SK-N-SH (cell line): ENCODE measurements at regions not wholly inside any gene's neighbourhood (a gene's known extent, or its start where the extent isn't known, plus 50 kb on each side); places are given as distances from the start of the nearest gene placed in this dataset.

Experiments
- CTCF ChIA-PET: fragments of 300-600, 350-600 bp; formaldehyde crosslinking; extraction: SDS; loops from one replicate; lab custom pipeline; 2021; lab: Yijun Ruan, JAX
- POLR2A ChIA-PET: fragments of 350-600 bp; sonication (Branson Sonifier 250); formaldehyde crosslinking; extraction: SDS; loops from one replicate; lab custom pipeline; 2020; ENCODE audit warnings: antibody characterized with exemption, inconsistent platforms; lab: Yijun Ruan, JAX
- DNase-seq: peaks from one replicate; pipeline ENCODE4 v3.0.0; 2012
- H2AFZ ChIP-seq: fragments of 200-600 bp; sonication (generic); 2 replicates; pipeline ENCODE4 v1.8.1; 2016; ENCODE audit warnings: antibody characterized with exemption, mild to moderate bottlenecking, low read depth
- H3F3A ChIP-seq: fragments of 200-600 bp; sonication (generic); replicated peaks from 2 replicates; pipeline ENCODE3; 2016; ENCODE audit warnings: antibody characterized with exemption, mild to moderate bottlenecking; ENCODE audit not compliant: insufficient read depth
- H3K27ac ChIP-seq, 2 experiments: fragments of 200-500 bp in 1 of 2; fragments of 200-600 bp in 1 of 2; sonication (Bioruptor generic) in 1 of 2; sonication (generic), shearing (Covaris generic) in 1 of 2; 2 replicates each; pipeline versions ENCODE4 v1.5.1 to v1.6.1; 2014 to 2016; ENCODE audit warnings: low read depth in 2 of 2, inconsistent platforms in 1 of 2, low read length in 1 of 2, mild to moderate bottlenecking in 1 of 2, mixed read lengths in 1 of 2
- H3K27me3 ChIP-seq: fragments of 200-600 bp; sonication (generic), shearing (Covaris generic); 2 replicates; pipeline ENCODE4 v1.6.1; 2016; ENCODE audit warnings: mixed run types; ENCODE audit not compliant: insufficient read depth
- H3K36me3 ChIP-seq, 2 experiments: fragments of 200-500 bp in 1 of 2; fragments of 200-600 bp in 1 of 2; sonication (Bioruptor generic) in 1 of 2; sonication (generic) in 1 of 2; replicated peaks in 1 of 2; 2 replicates each; pipeline versions ENCODE3 to v1.5.1; 2014 to 2016; ENCODE audit warnings: low read length in 1 of 2, mild to moderate bottlenecking in 1 of 2; ENCODE audit not compliant: insufficient read depth in 2 of 2, control insufficient read depth in 1 of 2
- H3K4me1 ChIP-seq, 2 experiments: fragments of 200-500 bp in 1 of 2; fragments of 200-600 bp in 1 of 2; sonication (Bioruptor generic) in 1 of 2; sonication (generic), shearing (Covaris generic) in 1 of 2; 2 replicates each; pipeline versions ENCODE4 v1.5.1 to v1.6.1; 2014 to 2016; ENCODE audit warnings: low read depth in 1 of 2, low read length in 1 of 2, mixed run types in 1 of 2; ENCODE audit not compliant: insufficient read depth in 2 of 2, control insufficient read depth in 1 of 2
- H3K4me2 ChIP-seq: fragments of 200-600 bp; sonication (generic), shearing (Covaris generic); 2 replicates; pipeline ENCODE4 v1.6.1; 2017; ENCODE audit warnings: mixed run types
- H3K4me3 ChIP-seq, 2 experiments: fragments of 200-500 bp in 1 of 2; fragments of 200-600 bp in 1 of 2; sonication (Bioruptor generic) in 1 of 2; sonication (generic), shearing (Covaris generic) in 1 of 2; 2 replicates each; pipeline versions ENCODE4 v1.5.1 to v1.8.1; 2014 to 2016; ENCODE audit warnings: low read depth in 2 of 2, inconsistent platforms in 1 of 2, low read length in 1 of 2, mild to moderate bottlenecking in 1 of 2, mixed read lengths in 1 of 2, moderate library complexity in 1 of 2
- H3K79me2 ChIP-seq: fragments of 200-600 bp; sonication (generic); 2 replicates; pipeline ENCODE4 v1.8.1; 2017; ENCODE audit warnings: mild to moderate bottlenecking; ENCODE audit not compliant: insufficient read depth
- H3K9ac ChIP-seq: fragments of 200-600 bp; sonication (generic); 2 replicates; pipeline ENCODE4 v1.6.1; 2017; ENCODE audit warnings: mixed run types
- H3K9me2 ChIP-seq: fragments of 200-600 bp; sonication (generic); 2 replicates; pipeline ENCODE4 v1.6.1; 2017; ENCODE audit warnings: mixed run types
- H3K9me3 ChIP-seq: fragments of 200-600 bp; sonication (generic); 2 replicates; pipeline ENCODE4 v1.6.1; 2017; ENCODE audit warnings: mixed run types, mild to moderate bottlenecking, moderate library complexity
- H4K20me1 ChIP-seq: fragments of 200-600 bp; sonication (generic); 2 replicates; pipeline ENCODE4 v1.6.1; 2017; ENCODE audit warnings: mild to moderate bottlenecking, mixed run types; ENCODE audit not compliant: insufficient read depth
- CHD2 ChIP-seq: fragments of 150-350 bp; IDR thresholded peaks from 2 replicates; pipeline ENCODE4 v1.6.1; 2018; ENCODE audit warnings: low read length; ENCODE audit not compliant: partially characterized antibody
- CTCF ChIP-seq: fragments of 200-600 bp; sonication (generic); IDR thresholded peaks from 2 replicates; pipeline ENCODE4 v1.6.1; 2017; ENCODE audit warnings: antibody characterized with exemption, mild to moderate bottlenecking, moderate library complexity
- EZH2phosphoT487 ChIP-seq: fragments of 200-600 bp; sonication (generic); IDR thresholded peaks from 2 replicates; pipeline ENCODE4 v1.6.1; 2017; ENCODE audit warnings: low read depth, mixed run types, mild to moderate bottlenecking, antibody characterized with exemption, moderate library complexity, borderline replicate concordance
- FOXJ3 ChIP-seq: sonication (generic); formaldehyde crosslinking; IDR thresholded peaks from 2 replicates; pipeline ENCODE4 v1.5.1; 2020; ENCODE audit warnings: mild to moderate bottlenecking, missing genetic modification reagents
- FOXM1 ChIP-seq: IDR thresholded peaks from 2 replicates; pipeline ENCODE4 v1.4.0; 2012; ENCODE audit warnings: low read depth, mild to moderate bottlenecking
- MXI1 ChIP-seq: IDR thresholded peaks from 2 replicates; pipeline ENCODE4 v1.6.1; 2012; ENCODE audit warnings: mild to moderate bottlenecking, low read depth, low read length, improper control_type of control experiment
- NFIC ChIP-seq: IDR thresholded peaks from 2 replicates; pipeline ENCODE4 v1.4.0; 2012; ENCODE audit warnings: borderline replicate concordance
- POLR2AphosphoS5 ChIP-seq: IDR thresholded peaks from 2 replicates; pipeline ENCODE4 v1.6.1; 2012; ENCODE audit warnings: low read depth, low read length
- RAD21 ChIP-seq: IDR thresholded peaks from 2 replicates; pipeline ENCODE4 v1.6.1; 2012; ENCODE audit warnings: mild to moderate bottlenecking, low read length
- RCOR1 ChIP-seq: fragments of 150-350 bp; IDR thresholded peaks from 2 replicates; pipeline ENCODE4 v1.6.1; 2017; ENCODE audit warnings: antibody characterized with exemption, low read length
- SIN3A ChIP-seq: IDR thresholded peaks from 2 replicates; pipeline ENCODE4 v1.6.1; 2012; ENCODE audit warnings: low read depth, mild to moderate bottlenecking, low read length, moderate library complexity, borderline replicate concordance
- SMC3 ChIP-seq: IDR thresholded peaks from 2 replicates; pipeline ENCODE4 v1.6.1; 2012; ENCODE audit warnings: low read depth, low read length, improper control_type of control experiment
- TCF12 ChIP-seq: IDR thresholded peaks from 2 replicates; pipeline ENCODE4 v1.4.0; 2012
- WGBS: methylation state at CpG from one replicate; pipeline ENCODE4 v1.1.6; 2017; ENCODE audit warnings: low lambda C conversion rate; 5-methylcytosine and 5-hydroxymethylcytosine counted together
- TF ChIP-seq, protein P1 (sequence below): fragments of 150-350 bp; IDR thresholded peaks from 2 replicates; pipeline ENCODE4 v1.6.1; 2017; ENCODE audit warnings: antibody characterized with exemption, low read length, low read depth, borderline replicate concordance
- TF ChIP-seq, protein P2 (sequence below): IDR thresholded peaks from 2 replicates; pipeline ENCODE4; 2012

DNA sequence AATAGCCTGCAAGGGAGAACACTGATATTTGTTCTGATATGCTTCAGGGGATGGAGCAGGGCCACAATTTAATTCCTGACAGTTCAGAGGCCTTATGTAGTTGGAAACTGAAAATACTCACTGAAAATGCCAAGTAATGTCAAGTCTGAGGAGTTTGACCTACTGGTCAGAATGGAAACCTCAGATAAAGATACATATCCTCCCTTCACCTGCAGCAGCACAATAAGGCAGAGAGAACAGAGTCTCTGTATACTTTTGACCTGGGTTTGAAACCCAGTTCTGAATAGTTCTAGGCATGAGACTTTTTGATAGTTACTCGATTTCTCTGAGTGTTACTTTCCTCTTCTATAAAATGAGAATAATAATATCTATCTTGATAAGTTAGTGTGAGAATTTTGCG lies 65.8 kb upstream of the TRPC5 start:
- Histone ChIP-seq H3K4me1 (no peaks in the 10 kb centered on the region), H3K4me2 (no peak overlapping the region), H3K27ac (no peak overlapping the region), H3K4me3 (no peak overlapping the region), H2AFZ (no peak overlapping the region), H3K36me3 (no peaks in the 10 kb centered on the region), H3K9me2 (no peaks in the 10 kb centered on the region), H3K9ac (no peak overlapping the region), H3F3A (no peaks in the 10 kb centered on the region), H3K27me3 (peaks cover 9% of the 10 kb centered on the region; the same call in 1 of the 2 replicates), H3K9me3 (no peaks in the 10 kb centered on the region), H3K79me2 (no peaks in the 10 kb centered on the region), H4K20me1 (no peaks in the 10 kb centered on the region)
- CTCF ChIA-PET = interaction anchor here (2.0 to 2.5 kb wide), 2 partner anchors 9 to 278 kb away, joined by 6 to 14 read pairs; no protein-coding TSS in a partner anchor
- TF ChIP-seq FOXM1 (no peak), FOXJ3 (no peak), TCF12 (no peak), MXI1 (no peak), CHD2 (no peak), RCOR1 (no peak), SMC3 (no peak), RAD21 (no peak)
- TF ChIP-seq, protein P1, sequence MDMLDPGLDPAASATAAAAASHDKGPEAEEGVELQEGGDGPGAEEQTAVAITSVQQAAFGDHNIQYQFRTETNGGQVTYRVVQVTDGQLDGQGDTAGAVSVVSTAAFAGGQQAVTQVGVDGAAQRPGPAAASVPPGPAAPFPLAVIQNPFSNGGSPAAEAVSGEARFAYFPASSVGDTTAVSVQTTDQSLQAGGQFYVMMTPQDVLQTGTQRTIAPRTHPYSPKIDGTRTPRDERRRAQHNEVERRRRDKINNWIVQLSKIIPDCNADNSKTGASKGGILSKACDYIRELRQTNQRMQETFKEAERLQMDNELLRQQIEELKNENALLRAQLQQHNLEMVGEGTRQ = no peak
- POLR2A ChIA-PET = no interaction called here
- DNase-seq = no peak
- WGBS = 22% methylated on average over 2 of the region's 2 CpGs

DNA sequence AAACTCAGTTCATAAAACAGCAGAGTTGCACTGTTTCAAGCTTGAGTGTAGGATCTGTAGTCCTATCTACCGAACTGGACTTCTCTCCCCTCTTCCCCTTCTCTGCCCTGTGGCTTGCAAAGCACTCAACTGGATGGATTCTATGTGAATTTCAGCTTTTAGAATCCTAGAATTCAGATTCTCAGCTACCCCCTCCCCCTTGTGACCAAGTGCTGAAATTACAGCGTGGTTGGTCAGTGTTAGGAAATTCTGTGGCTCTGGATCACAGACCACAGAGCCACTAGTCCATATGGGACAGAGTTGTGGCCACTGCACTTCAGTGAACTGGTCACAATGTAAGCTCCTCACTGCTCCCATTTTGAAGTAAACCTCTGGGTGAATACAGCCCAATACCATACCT lies 64.6 kb upstream of the TRPC5 start:
- peak; percentile 26 for DNase-seq
- Histone ChIP-seq H3K9me3 (no peaks in the 10 kb centered on the region), H2AFZ (no peak overlapping the region), H3K36me3 (no peaks in the 10 kb centered on the region), H3K79me2 (no peaks in the 10 kb centered on the region), H3K4me3 (no peak overlapping the region), H3K27me3 (peaks cover 16% of the 10 kb centered on the region; the same call in 1 of the 2 replicates)
- ChIA-PET CTCF (interaction anchor here (0.6 to 2.5 kb wide), 11 partner anchors 10 to 428 kb away, joined by 3 to 14 read pairs (median 4); partner anchors contain the start of genes RTL4 and TRPC5), POLR2A (no interaction called here)
- TF ChIP-seq SIN3A (no peak), EZH2phosphoT487 (no peak), CTCF (peak; percentile 58), RAD21 (peak; percentile 61), POLR2AphosphoS5 (no peak), NFIC (no peak), SMC3 (peak; percentile 59)
- TF ChIP-seq, protein P2, sequence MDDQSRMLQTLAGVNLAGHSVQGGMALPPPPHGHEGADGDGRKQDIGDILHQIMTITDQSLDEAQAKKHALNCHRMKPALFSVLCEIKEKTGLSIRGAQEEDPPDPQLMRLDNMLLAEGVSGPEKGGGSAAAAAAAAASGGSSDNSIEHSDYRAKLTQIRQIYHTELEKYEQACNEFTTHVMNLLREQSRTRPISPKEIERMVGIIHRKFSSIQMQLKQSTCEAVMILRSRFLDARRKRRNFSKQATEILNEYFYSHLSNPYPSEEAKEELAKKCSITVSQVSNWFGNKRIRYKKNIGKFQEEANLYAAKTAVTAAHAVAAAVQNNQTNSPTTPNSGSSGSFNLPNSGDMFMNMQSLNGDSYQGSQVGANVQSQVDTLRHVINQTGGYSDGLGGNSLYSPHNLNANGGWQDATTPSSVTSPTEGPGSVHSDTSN = no peak
- TF ChIP-seq, all 33 proteins: peak for 3
- H3K9me2 ChIP-seq = no peaks in the 10 kb centered on the region
- no peaks in the 10 kb centered on the region for H3K4me1 ChIP-seq
- H3F3A ChIP-seq = no peaks in the 10 kb centered on the region
- no peak overlapping the region for H3K9ac ChIP-seq
- 6% methylated on average over 2 of the region's 2 CpGs for WGBS
- no peak overlapping the region for H3K4me2 ChIP-seq
- no peak overlapping the region for H3K27ac ChIP-seq
- no peaks in the 10 kb centered on the region for H4K20me1 ChIP-seq
